ENCODE measurements at regions not wholly inside any gene's neighbourhood (a gene's known extent, or its start where the extent isn't known, plus 50 kb on each side); places are given as distances from the start of the nearest gene placed in this dataset.
"Not testable (repeated sequence)": the region's sequence is repeated elsewhere in the genome, so short reads cannot be mapped to it uniquely, and the experiment has no call there.

DNA sequence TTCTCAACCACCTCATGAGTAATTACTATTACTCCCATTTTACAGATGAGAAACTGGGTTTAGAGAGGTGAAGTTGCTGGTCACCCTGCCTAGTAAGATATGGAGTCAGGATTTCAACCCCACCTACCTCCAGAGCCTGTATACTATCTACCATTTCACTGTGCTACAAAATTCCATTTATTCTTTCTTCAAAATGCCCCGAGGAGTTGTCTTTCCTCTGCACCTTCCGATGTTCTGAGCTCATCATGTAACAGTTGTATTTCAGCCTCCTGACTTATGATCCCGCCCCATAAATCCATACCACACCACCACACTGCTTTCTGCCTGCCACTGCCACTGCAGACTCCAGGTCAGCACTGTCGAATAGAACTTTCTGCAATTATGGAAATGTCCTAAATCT lies 71.3 kb upstream of the SLC25A36 start:
- no peak for DNase-seq (ENCODE audit: low read depth)

DNA sequence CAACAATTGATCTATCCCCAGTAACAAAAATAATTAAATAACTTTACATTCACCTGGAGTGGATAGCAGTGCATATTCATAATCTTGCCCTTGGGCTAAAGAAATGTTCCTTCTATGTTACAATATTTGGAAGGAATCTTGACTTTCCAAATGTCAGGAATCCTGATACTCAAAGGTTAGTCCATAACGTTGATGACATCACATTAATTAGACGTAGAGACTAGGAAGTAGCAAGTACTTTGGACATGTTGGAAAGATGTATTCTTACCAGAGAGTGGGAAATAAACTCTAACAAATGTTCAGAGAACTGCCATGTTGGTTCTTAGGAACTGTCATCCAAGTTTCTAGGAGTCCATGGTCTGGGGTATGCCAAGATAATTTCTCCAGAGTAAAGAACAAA lies 70.6 kb upstream of the SLC25A36 start:
- DNase-seq (ENCODE audit: low read depth), result no peak

DNA sequence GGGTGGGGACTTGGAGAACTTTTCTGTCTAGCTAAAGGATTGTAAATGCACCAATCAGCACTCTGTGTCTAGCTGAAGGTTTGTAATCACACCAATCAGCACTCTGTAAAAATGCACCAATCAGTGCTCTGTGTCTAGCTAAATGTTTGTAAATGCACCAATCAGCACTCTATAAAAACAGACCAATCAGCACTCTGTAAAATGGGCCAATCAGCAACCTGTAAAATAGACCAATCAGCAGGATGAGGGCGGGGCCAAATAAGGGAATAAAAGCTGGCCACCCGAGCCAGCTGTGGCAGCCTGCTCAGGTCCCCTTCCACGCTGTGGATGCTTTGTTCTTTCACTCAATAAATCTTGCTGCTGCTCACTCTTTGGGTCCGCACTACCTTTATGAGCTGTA lies 69.5 kb upstream of the SLC25A36 start:
- DNase-seq (ENCODE audit: low read depth), result not testable (repeated sequence)

DNA sequence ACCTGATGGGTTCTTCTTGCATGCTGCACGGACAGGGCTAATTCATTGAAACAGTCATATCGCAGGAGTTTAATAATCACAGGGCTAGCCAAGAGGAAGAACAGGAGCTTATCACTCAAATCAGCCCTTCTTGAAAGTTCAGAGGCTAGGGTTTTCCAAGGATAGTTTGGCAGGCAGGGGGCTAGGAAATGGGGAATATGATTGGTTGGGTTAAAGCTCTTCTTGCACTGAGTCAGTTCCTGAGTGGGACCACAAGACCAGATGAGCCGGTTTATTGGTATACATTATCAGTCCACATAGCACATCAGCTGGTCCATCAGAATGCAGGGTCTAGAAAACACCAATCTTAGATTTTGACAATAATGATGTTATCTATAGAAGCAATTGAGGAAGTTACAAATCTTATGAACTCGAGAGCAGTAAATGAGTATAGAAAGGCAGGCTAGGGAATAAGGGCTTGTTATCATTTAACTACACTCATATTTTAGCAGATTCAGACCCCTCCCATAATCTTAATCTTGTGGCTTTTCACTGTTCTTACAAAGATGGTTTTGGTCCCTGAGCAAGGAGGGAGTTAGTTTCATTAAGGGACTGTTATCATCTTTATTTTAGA lies 58.1 kb upstream of the SLC25A36 start:
- DNase-seq (ENCODE audit: low read depth), result no peak

DNA sequence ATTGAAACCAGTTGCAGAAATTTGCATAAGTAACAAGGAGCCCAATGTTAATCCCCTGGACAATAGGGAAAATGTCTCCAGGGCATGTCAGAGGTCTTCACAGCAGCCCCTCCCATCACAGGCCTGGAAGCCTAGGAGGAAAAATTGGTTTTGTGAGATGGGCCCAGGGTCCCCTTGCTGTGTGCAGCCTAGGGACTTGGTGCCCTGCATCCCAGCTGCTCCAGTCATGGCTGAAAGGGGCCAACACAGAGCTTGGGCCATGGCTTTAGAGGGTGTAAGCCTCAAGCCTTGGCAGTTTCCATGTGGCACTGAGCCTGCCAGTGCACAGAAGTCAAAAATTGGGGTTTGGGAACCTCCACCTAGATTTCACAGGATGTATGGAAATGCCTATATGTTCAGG lies 55.9 kb upstream of the SLC25A36 start:
- not testable (repeated sequence) for DNase-seq (ENCODE audit: low read depth)
